Endodermal cell (in vitro differentiated cells): ENCODE measurements at regions not wholly inside any gene's neighbourhood (a gene's known extent, or its start where the extent isn't known, plus 50 kb on each side); places are given as distances from the start of the nearest gene placed in this dataset.

Source experiments
- DNase-seq: peaks from one replicate; pipeline ENCODE4 v3.0.0-alpha.2; 2017
- H3K27ac ChIP-seq: 2 replicates; pipeline ENCODE4 v1.5.1; 2013; ENCODE audit warnings: mild to moderate bottlenecking, low read depth, low read length, moderate library complexity
- H3K27me3 ChIP-seq: 2 replicates; pipeline ENCODE4 v1.6.1; 2013; ENCODE audit warnings: mild to moderate bottlenecking, low read length, moderate library complexity; ENCODE audit not compliant: insufficient read depth, control insufficient read depth, poor library complexity, severe bottlenecking
- H3K36me3 ChIP-seq: 2 replicates; pipeline ENCODE4 v1.7.0; 2013; ENCODE audit warnings: mild to moderate bottlenecking, low read length, moderate library complexity; ENCODE audit not compliant: control insufficient read depth, insufficient read depth
- H3K4me1 ChIP-seq: one replicate; pipeline ENCODE4 v1.7.0; 2013; ENCODE audit warnings: low read length; ENCODE audit not compliant: control insufficient read depth, insufficient read depth
- H3K4me3 ChIP-seq: 2 replicates; pipeline ENCODE4 v1.5.1; 2013; ENCODE audit warnings: mild to moderate bottlenecking, low read length, moderate library complexity
- H3K9ac ChIP-seq: 2 replicates; pipeline ENCODE4 v1.6.1; 2013; ENCODE audit warnings: mild to moderate bottlenecking, low read length, moderate library complexity; ENCODE audit not compliant: poor library complexity, severe bottlenecking; ENCODE audit errors: extremely low read depth
- H3K9me3 ChIP-seq: 2 replicates; pipeline ENCODE4 v1.6.1; 2013; ENCODE audit warnings: mild to moderate bottlenecking, low read length, moderate library complexity; ENCODE audit not compliant: control insufficient read depth
- H3K27ac Mint-ChIP-seq: 2 replicates; pipeline ENCODE4 v1.8.0; 2020; ENCODE audit warnings: mixed read lengths
- H3K27me3 Mint-ChIP-seq: 2 replicates; pipeline ENCODE4 v1.8.0; 2021; ENCODE audit warnings: mild to moderate bottlenecking, mixed read lengths; ENCODE audit not compliant: insufficient read depth
- H3K36me3 Mint-ChIP-seq: 2 replicates; pipeline ENCODE4 v1.8.0; 2020; ENCODE audit warnings: low read depth, mixed read lengths
- H3K4me1 Mint-ChIP-seq: 2 replicates; pipeline ENCODE4 v1.8.0; 2020; ENCODE audit warnings: mixed read lengths
- H3K4me3 Mint-ChIP-seq: 2 replicates; pipeline ENCODE4 v1.8.0; 2020; ENCODE audit warnings: mild to moderate bottlenecking, moderate library complexity, mixed read lengths
- H3K9me3 Mint-ChIP-seq: 2 replicates; pipeline ENCODE4 v1.8.0; 2020; ENCODE audit warnings: mild to moderate bottlenecking, mixed read lengths
- CTCF ChIP-seq: fragments of 200-600 bp; sonication (generic); conservative IDR thresholded peaks from 2 replicates; pipeline ENCODE4 v1.5.0; 2021; ENCODE audit warnings: antibody characterized with exemption, mild to moderate bottlenecking
- WGBS, 2 experiments: methylation state at CpG; one replicate each; pipeline versions ENCODE4 v1.1.5 to v1.1.7; 2013; ENCODE audit warnings: missing lambda C conversion rate in 2 of 2, mixed read lengths in 1 of 2; ENCODE audit not compliant: insufficient coverage in 1 of 2, insufficient read length in 1 of 2; 5-methylcytosine and 5-hydroxymethylcytosine counted together

GRCh38 chr2:204491528-204491927 lies 53.7 kb upstream of the PARD3B start:
- H3K27ac Mint-ChIP-seq: no peak overlapping the region
- H3K36me3 ChIP-seq: no peaks in the 10 kb centered on the region

DNA sequence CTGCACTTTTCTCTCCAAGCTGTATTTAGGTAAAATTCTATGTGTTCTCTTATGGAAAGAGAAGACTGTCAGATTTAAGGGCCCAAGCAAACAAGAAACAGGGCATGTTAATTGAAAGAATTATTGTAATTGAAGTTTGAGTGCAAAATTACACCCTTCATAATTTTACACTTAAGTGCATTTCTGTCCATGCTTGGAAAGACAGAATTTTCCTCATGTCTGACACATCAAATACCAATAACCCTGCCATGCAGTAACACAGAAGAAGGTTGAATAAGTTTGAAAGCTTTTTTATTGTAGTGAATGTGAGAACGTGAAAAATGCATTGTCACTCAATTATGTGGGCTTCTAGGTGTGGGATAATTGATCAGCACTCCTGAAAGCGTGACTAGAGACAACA lies 52.9 kb upstream of the PARD3B start:
- Histone ChIP-seq H3K9me3 (no peaks in the 10 kb centered on the region), H3K4me3 (no peak overlapping the region), H3K27me3 (no peaks in the 10 kb centered on the region), H3K27ac (no peak overlapping the region), H3K36me3 (no peaks in the 10 kb centered on the region), H3K9ac (no peak overlapping the region), H3K4me1 (no peaks in the 10 kb centered on the region)
- H3K27me3 Mint-ChIP-seq: no peaks in the 10 kb centered on the region
- H3K27ac Mint-ChIP-seq: no peak overlapping the region
- WGBS, 2 experiments: 95% methylated on average over 1 of the region's 2 CpGs; no CpG with 5 or more reads in 1 of the 2 experiments
- H3K4me1 Mint-ChIP-seq: no peaks in the 10 kb centered on the region
- no peaks in the 10 kb centered on the region for H3K9me3 Mint-ChIP-seq
- DNase-seq: no peak
- H3K36me3 Mint-ChIP-seq: no peaks in the 10 kb centered on the region
- no peak for TF ChIP-seq CTCF
- H3K4me3 Mint-ChIP-seq: no peak overlapping the region

More at GRCh38 chr2:204491528-204491927, 53.7 kb upstream of the PARD3B start:
- H3K27me3 Mint-ChIP-seq: no peaks in the 10 kb centered on the region
- no peak overlapping the region for H3K4me3 ChIP-seq
- no peaks in the 10 kb centered on the region for H3K4me1 ChIP-seq
- DNase-seq: no peak
- H3K4me1 Mint-ChIP-seq: no peaks in the 10 kb centered on the region
- no peaks in the 10 kb centered on the region for H3K9me3 Mint-ChIP-seq
- H3K36me3 Mint-ChIP-seq: no peaks in the 10 kb centered on the region
- no peaks in the 10 kb centered on the region for H3K9me3 ChIP-seq
- H3K27me3 ChIP-seq: no peaks in the 10 kb centered on the region
- H3K27ac ChIP-seq: no peak overlapping the region
- TF ChIP-seq CTCF: no peak
- no peak overlapping the region for H3K4me3 Mint-ChIP-seq
- no peak overlapping the region for H3K9ac ChIP-seq

DNA sequence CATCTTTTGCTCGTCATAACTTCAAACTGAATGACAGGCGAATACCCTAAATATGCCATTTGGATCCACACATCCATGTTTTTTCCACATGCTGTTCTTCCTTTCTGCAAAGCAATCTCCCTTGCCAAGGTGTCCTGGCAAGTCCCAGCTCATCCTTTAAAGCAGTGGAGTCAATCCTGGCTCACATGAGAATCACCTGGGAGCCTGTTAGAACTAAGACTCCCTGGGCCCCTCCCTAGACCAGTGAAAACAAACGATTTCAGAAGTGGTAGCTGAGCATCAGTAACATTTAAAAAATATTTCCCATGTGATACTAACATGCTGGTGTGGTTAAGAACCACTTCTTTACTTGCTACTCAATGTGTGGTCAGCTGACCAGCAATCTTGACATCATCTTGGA lies 50.6 kb upstream of the PARD3B start:
- DNase-seq: no peak
- TF ChIP-seq CTCF: no peak
- Histone ChIP-seq H3K9me3 (no peaks in the 10 kb centered on the region), H3K27me3 (no peaks in the 10 kb centered on the region), H3K4me1 (no peaks in the 10 kb centered on the region), H3K36me3 (no peaks in the 10 kb centered on the region), H3K4me3 (no peak overlapping the region), H3K9ac (no peak overlapping the region), H3K27ac (no peak overlapping the region)
- Mint-ChIP-seq H3K4me3 (no peak overlapping the region), H3K9me3 (no peaks in the 10 kb centered on the region), H3K4me1 (no peaks in the 10 kb centered on the region), H3K36me3 (no peaks in the 10 kb centered on the region), H3K27me3 (no peaks in the 10 kb centered on the region), H3K27ac (no peak overlapping the region)
- 89 to 90% methylated on average over 3 of the region's 3 CpGs for WGBS, 2 experiments
